Gastrocnemius medialis (tissue), 4 donors: ENCODE measurements at regions not wholly inside any gene's neighbourhood (a gene's known extent, or its start where the extent isn't known, plus 50 kb on each side); places are given as distances from the start of the nearest gene placed in this dataset.

Experiments used
- ATAC-seq, 2 donors: fragments of 150-250 bp; one replicate each; pipeline ENCODE4 v1.9.1; 2016
- DNase-seq, 2 donors: peaks; one replicate each; pipeline ENCODE4 v3.0.0-alpha.2; 2019
- H3K27ac ChIP-seq, 4 donors: fragments of 200-600 bp; sonication (generic); 1 replicate in 1 of 4; 2 replicates in 3 of 4; pipeline ENCODE4 v1.5.1; 2016 to 2018; ENCODE audit warnings: mild to moderate bottlenecking in 2 of 4, moderate library complexity in 1 of 4
- H3K27me3 ChIP-seq, 3 donors: fragments of 200-600 bp; sonication (generic) in 2 of 3; 1 replicate in 1 of 3; 2 replicates in 2 of 3; pipeline versions ENCODE4 v1.5.1 to v1.6.0; 2016 to 2019; ENCODE audit warnings: mild to moderate bottlenecking in 1 of 3, moderate library complexity in 1 of 3
- H3K36me3 ChIP-seq, 2 donors: fragments of 200-600 bp; sonication (generic) in 1 of 2; one replicate each; pipeline ENCODE4 v1.5.1; 2017 to 2018
- H3K4me1 ChIP-seq, 2 donors: fragments of 200-600 bp; sonication (generic) in 1 of 2; one replicate each; pipeline ENCODE4 v1.5.1; 2016 to 2017; ENCODE audit warnings: mild to moderate bottlenecking in 2 of 2
- H3K4me3 ChIP-seq, 4 donors: fragments of 200-600 bp; sonication (generic) in 3 of 4; 1 replicate in 1 of 4; 2 replicates in 3 of 4; pipeline ENCODE4 v1.5.1; 2016 to 2019; ENCODE audit warnings: mild to moderate bottlenecking in 2 of 4
- H3K9me3 ChIP-seq, 3 donors: fragments of 200-600 bp; sonication (generic) in 2 of 3; 1 replicate in 1 of 3; 2 replicates in 2 of 3; pipeline ENCODE4 v1.5.1; 2016 to 2019
- CTCF ChIP-seq, 5 experiments: fragments of 450-650 bp in 3 of 5; fragments of 200-600 bp in 2 of 5; sonication (generic) in 2 of 5; IDR thresholded peaks in 4 of 5; conservative IDR thresholded peaks in 1 of 5; 1 replicate in 4 of 5; 2 replicates in 1 of 5; pipeline ENCODE4 v1.5.1; 2016 to 2019; ENCODE audit warnings: antibody characterized with exemption in 5 of 5, mild to moderate bottlenecking in 3 of 5, moderate library complexity in 3 of 5
- POLR2A ChIP-seq, 2 donors: fragments of 450-650 bp; IDR thresholded peaks; one replicate each; pipeline ENCODE4 v1.6.1; 2017; ENCODE audit warnings: antibody characterized with exemption in 2 of 2, mild to moderate bottlenecking in 2 of 2, moderate library complexity in 2 of 2
- in situ Hi-C, 4 donors: fragments of 200-750 bp; cut with MboI; loops; one replicate each; pipeline versions ENCODE4 v1.15.0 to v1.8.0; 2017; ENCODE audit warnings: low sequenced_read_pairs in 4 of 4
- intact Hi-C: fragments of 100-400 bp; cut with DNase I; formaldehyde crosslinking; loops from one replicate; pipeline ENCODE4 v1.15.1; 2023; ENCODE audit warnings: low total_unique reads

GRCh38 chr12:111233786-111234185, 135.1 kb downstream of the PHETA1 start:
- no peaks in the 10 kb centered on the region for H3K36me3 ChIP-seq
- no peak overlapping the region for H3K27ac ChIP-seq
- H3K4me3 ChIP-seq = no peak overlapping the region
- DNase-seq (no peak), ATAC-seq (no peak)
- no peaks in the 10 kb centered on the region for H3K27me3 ChIP-seq
- intact Hi-C loops (no loop called here), in situ Hi-C loops (no loop called here)
- H3K4me1 ChIP-seq = no peaks in the 10 kb centered on the region
- no peaks in the 10 kb centered on the region for H3K9me3 ChIP-seq
- TF ChIP-seq CTCF (IDR thresholded peaks at IDR 0.05 in 4 of 5, conservative IDR thresholded peaks at IDR 0.05 in 1 of 5) = no peak
- TF ChIP-seq POLR2A (IDR thresholded peaks at IDR 0.05) = no peak

GRCh38 chr12:111230649-111231048, 138.2 kb downstream of the PHETA1 start:
- no peak for ATAC-seq
- no peak overlapping the region for H3K4me3 ChIP-seq
- H3K9me3 ChIP-seq = no peaks in the 10 kb centered on the region
- intact Hi-C loops = no loop called here
- H3K4me1 ChIP-seq = no peaks in the 10 kb centered on the region
- TF ChIP-seq POLR2A (IDR thresholded peaks at IDR 0.05) (no peak), CTCF (IDR thresholded peaks at IDR 0.05 in 4 of 5, conservative IDR thresholded peaks at IDR 0.05 in 1 of 5) (no peak)
- H3K36me3 ChIP-seq = no peaks in the 10 kb centered on the region
- in situ Hi-C loops = no loop called here
- no peaks in the 10 kb centered on the region for H3K27me3 ChIP-seq
- H3K27ac ChIP-seq = no peak overlapping the region
- DNase-seq = no peak

- TF ChIP-seq CTCF (IDR thresholded peaks at IDR 0.05 in 4 of 5, conservative IDR thresholded peaks at IDR 0.05 in 1 of 5) (no peak), POLR2A (IDR thresholded peaks at IDR 0.05) (no peak)
- intact Hi-C loops = no loop called here
- Histone ChIP-seq H3K4me1 (no peaks in the 10 kb centered on the region), H3K27ac (no peak overlapping the region), H3K4me3 (no peak overlapping the region), H3K36me3 (no peaks in the 10 kb centered on the region), H3K9me3 (no peaks in the 10 kb centered on the region), H3K27me3 (no peaks in the 10 kb centered on the region)
- DNase-seq (no peak), ATAC-seq (no peak)
- in situ Hi-C loops = no loop called here
These were observed 139.8 kb downstream of the PHETA1 start for GRCh38 chr12:111228916-111229666.

- H3K27me3 ChIP-seq = no peaks in the 10 kb centered on the region
- ATAC-seq (no peak), DNase-seq (no peak)
- no peaks in the 10 kb centered on the region for H3K9me3 ChIP-seq
- no peak overlapping the region for H3K4me3 ChIP-seq
- H3K4me1 ChIP-seq = no peaks in the 10 kb centered on the region
- in situ Hi-C loops (no loop called here), intact Hi-C loops (no loop called here)
- TF ChIP-seq POLR2A (IDR thresholded peaks at IDR 0.05) = no peak
- no peak for TF ChIP-seq CTCF (IDR thresholded peaks at IDR 0.05 in 4 of 5, conservative IDR thresholded peaks at IDR 0.05 in 1 of 5)
- no peaks in the 10 kb centered on the region for H3K36me3 ChIP-seq
- no peak overlapping the region for H3K27ac ChIP-seq
These were observed 141.1 kb downstream of the PHETA1 start for GRCh38 chr12:111227476-111228420.
